GM23338 (cell line): ENCODE measurements at regions not wholly inside any gene's neighbourhood (a gene's known extent, or its start where the extent isn't known, plus 50 kb on each side); places are given as distances from the start of the nearest gene placed in this dataset.

Experiments
- ATAC-seq: fragments of 200-7000 bp; cut with Tn5 transposase; 3 replicates; pipeline ENCODE4 v1.9.1; 2020
- DNase-seq: peaks from one replicate; pipeline ENCODE4 v3.0.0-alpha.2; 2015; ENCODE audit warnings: low spot score
- H2AFZ ChIP-seq: fragments of 200-600 bp; sonication (generic); 2 replicates; pipeline ENCODE4 v1.8.0; 2016; ENCODE audit warnings: antibody characterized with exemption, mild to moderate bottlenecking, moderate library complexity
- H3F3A ChIP-seq: fragments of 200-600 bp; sonication (generic); replicated peaks from 2 replicates; pipeline ENCODE4 v1.8.0; 2017; ENCODE audit warnings: antibody characterized with exemption, mixed run types, low read depth
- H3K27ac ChIP-seq: fragments of 200-600 bp; sonication (generic); 2 replicates; pipeline ENCODE4 v1.6.1; 2016; ENCODE audit warnings: low read depth
- H3K27me3 ChIP-seq: fragments of 200-600 bp; sonication (generic); 2 replicates; pipeline ENCODE4 v1.8.0; 2016; ENCODE audit warnings: mild to moderate bottlenecking, mixed run types, moderate library complexity; ENCODE audit not compliant: insufficient read depth
- H3K36me3 ChIP-seq: fragments of 200-600 bp; sonication (generic); 2 replicates; pipeline ENCODE4 v1.8.0; 2016; ENCODE audit warnings: mild to moderate bottlenecking; ENCODE audit not compliant: insufficient read depth
- H3K4me1 ChIP-seq: fragments of 200-600 bp; sonication (generic); 2 replicates; pipeline ENCODE4 v1.8.0; 2016; ENCODE audit warnings: mild to moderate bottlenecking, moderate library complexity; ENCODE audit not compliant: insufficient read depth
- H3K4me2 ChIP-seq: fragments of 200-600 bp; sonication (generic); 2 replicates; pipeline ENCODE4 v1.7.1; 2017; ENCODE audit warnings: mixed run types
- H3K4me3 ChIP-seq: fragments of 200-600 bp; sonication (generic); 2 replicates; pipeline ENCODE4 v1.6.1; 2016; ENCODE audit warnings: mixed run types
- H3K79me2 ChIP-seq: fragments of 200-600 bp; sonication (generic); replicated peaks from 2 replicates; pipeline ENCODE4 v1.8.0; 2017; ENCODE audit warnings: mild to moderate bottlenecking; ENCODE audit not compliant: insufficient read depth
- H3K9me2 ChIP-seq: fragments of 200-600 bp; sonication (generic); 2 replicates; pipeline ENCODE4 v1.8.0; 2017; ENCODE audit not compliant: insufficient read depth
- H4K20me1 ChIP-seq: fragments of 200-600 bp; sonication (generic); replicated peaks from 2 replicates; pipeline ENCODE4 v1.8.0; 2017; ENCODE audit warnings: mild to moderate bottlenecking; ENCODE audit not compliant: insufficient read depth
- H3K27ac Mint-ChIP-seq: 2 replicates; pipeline ENCODE4 v1.8.0; 2020; ENCODE audit warnings: inconsistent platforms, mild to moderate bottlenecking, moderate library complexity, mixed read lengths
- H3K27me3 Mint-ChIP-seq: 3 replicates; pipeline ENCODE4 v1.8.0; 2022; ENCODE audit warnings: low read depth, mild to moderate bottlenecking, moderate library complexity, mixed read lengths, inconsistent platforms; ENCODE audit not compliant: insufficient read depth, poor library complexity
- H3K36me3 Mint-ChIP-seq: 3 replicates; pipeline ENCODE4 v1.8.0; 2021; ENCODE audit warnings: low read depth, mild to moderate bottlenecking, inconsistent platforms, moderate library complexity, mixed read lengths
- H3K4me1 Mint-ChIP-seq: 3 replicates; pipeline ENCODE4 v1.8.0; 2020; ENCODE audit warnings: mild to moderate bottlenecking, inconsistent platforms, mixed read lengths
- H3K4me3 Mint-ChIP-seq: 3 replicates; pipeline ENCODE4 v1.8.0; 2021; ENCODE audit warnings: moderate library complexity, mild to moderate bottlenecking, inconsistent platforms, mixed read lengths
- H3K9me3 Mint-ChIP-seq: 3 replicates; pipeline ENCODE4 v1.8.0; 2020; ENCODE audit warnings: moderate library complexity, mild to moderate bottlenecking, inconsistent platforms, mixed read lengths
- CREB1 ChIP-seq: fragments of 250-450 bp; sonication (Bioruptor Pico); IDR thresholded peaks from 2 replicates; pipeline ENCODE4 v1.5.0; 2020; ENCODE audit warnings: low read depth, mild to moderate bottlenecking, moderate library complexity
- EZH2 ChIP-seq: fragments of 200-600 bp; sonication (generic); IDR thresholded peaks from one replicate; pipeline ENCODE4 v1.8.0; 2017; ENCODE audit warnings: antibody characterized with exemption, mild to moderate bottlenecking, low read depth; ENCODE audit not compliant: unreplicated experiment
- EZH2phosphoT487 ChIP-seq: fragments of 200-600 bp; sonication (generic); IDR thresholded peaks from one replicate; pipeline ENCODE4 v1.8.1; 2018; ENCODE audit warnings: antibody characterized with exemption; ENCODE audit not compliant: unreplicated experiment
- JUNB ChIP-seq: IDR thresholded peaks from one replicate; pipeline ENCODE4 v1.6.1; 2016; ENCODE audit warnings: antibody characterized with exemption; ENCODE audit not compliant: unreplicated experiment
- NANOG ChIP-seq: IDR thresholded peaks from 2 replicates; pipeline ENCODE4 v1.6.1; 2016; ENCODE audit warnings: antibody characterized with exemption, borderline replicate concordance
- POLR2AphosphoS5 ChIP-seq: IDR thresholded peaks from 2 replicates; pipeline ENCODE4 v1.6.1; 2016; ENCODE audit warnings: antibody characterized with exemption, low read depth
- STAT1 ChIP-seq: IDR thresholded peaks from one replicate; pipeline ENCODE4 v1.6.1; 2016; ENCODE audit warnings: antibody characterized with exemption; ENCODE audit not compliant: unreplicated experiment
- ZNF114 ChIP-seq: fragments of 250-450 bp; sonication (Bioruptor Pico); IDR thresholded peaks from 2 replicates; pipeline ENCODE4 v1.5.0; 2020; ENCODE audit warnings: mild to moderate bottlenecking, moderate library complexity
- ZNF331 ChIP-seq: fragments of 250-450 bp; sonication (Bioruptor Pico); IDR thresholded peaks from 2 replicates; pipeline ENCODE4 v1.5.0; 2020; ENCODE audit warnings: low read depth, mild to moderate bottlenecking, moderate library complexity
- TF ChIP-seq, protein P1 (sequence below): IDR thresholded peaks from one replicate; pipeline ENCODE4 v1.6.1; 2018; ENCODE audit warnings: antibody characterized with exemption; ENCODE audit not compliant: unreplicated experiment
- TF ChIP-seq, protein P2 (sequence below): IDR thresholded peaks from 2 replicates; pipeline ENCODE4 v1.6.1; 2016; ENCODE audit warnings: antibody characterized with exemption
- TF ChIP-seq, protein P3 (sequence below), 2 experiments: fragments of 200-600 bp in 1 of 2; sonication (generic) in 1 of 2; conservative IDR thresholded peaks; 2 replicates each; pipeline versions ENCODE4 v1.5.1 to v1.6.1; 2016 to 2017; ENCODE audit warnings: antibody characterized with exemption in 2 of 2, low read depth in 2 of 2, mild to moderate bottlenecking in 2 of 2, moderate library complexity in 1 of 2
- TF ChIP-seq, protein P4 (sequence below): fragments of 250-450 bp; sonication (Bioruptor Pico); IDR thresholded peaks from 2 replicates; pipeline ENCODE4 v1.5.0; 2020; ENCODE audit warnings: mild to moderate bottlenecking, moderate library complexity

DNA sequence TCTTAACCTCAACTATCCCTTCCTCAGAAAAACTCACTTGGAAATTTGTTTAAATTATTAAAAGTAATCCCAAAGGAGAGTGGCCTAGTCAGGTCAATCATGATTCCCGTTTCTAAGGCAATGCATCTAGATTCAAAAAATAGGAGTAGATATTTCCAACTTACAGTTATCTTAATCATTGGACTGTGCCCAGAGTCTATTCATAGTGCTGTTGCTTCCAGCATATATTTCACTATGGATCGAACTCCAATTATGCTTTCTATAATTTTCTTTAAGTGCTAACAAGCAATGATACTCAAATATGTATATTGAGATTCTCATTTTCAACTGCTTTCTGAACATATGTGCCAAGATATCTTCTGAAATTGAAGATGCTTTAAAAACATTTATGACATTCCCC lies 229.2 kb upstream of the NWD2 start:
- no peaks in the 10 kb centered on the region for H3K9me3 Mint-ChIP-seq
- no peak overlapping the region for H3K27ac ChIP-seq
- H3F3A ChIP-seq = no peaks in the 10 kb centered on the region

More for the DNA sequence above, 229.2 kb upstream of the NWD2 start:
- Histone ChIP-seq H4K20me1 (no peaks in the 10 kb centered on the region), H3K36me3 (no peaks in the 10 kb centered on the region), H3K4me1 (no peaks in the 10 kb centered on the region), H3K27me3 (no peaks in the 10 kb centered on the region), H3K4me3 (no peak overlapping the region), H2AFZ (no peak overlapping the region), H3K79me2 (no peaks in the 10 kb centered on the region), H3K4me2 (no peak overlapping the region), H3K9me2 (no peaks in the 10 kb centered on the region)
- no peak for DNase-seq
- no peak overlapping the region for H3K4me3 Mint-ChIP-seq
- no peak overlapping the region for H3K27ac Mint-ChIP-seq
- H3K4me1 Mint-ChIP-seq = no peaks in the 10 kb centered on the region; the same call in 2 of the 3 replicates
- no peaks in the 10 kb centered on the region; the same call in 2 of the 3 replicates for H3K36me3 Mint-ChIP-seq
- H3K27me3 Mint-ChIP-seq = peaks cover 3% of the 10 kb centered on the region
- TF ChIP-seq EZH2 (no peak), STAT1 (no peak), ZNF114 (no peak), NANOG (no peak), JUNB (no peak), POLR2AphosphoS5 (no peak), EZH2phosphoT487 (no peak), ZNF331 (CRISPR knock-in tag) (no peak), CREB1 (CRISPR knock-in tag) (no peak)
- TF ChIP-seq, protein P1, sequence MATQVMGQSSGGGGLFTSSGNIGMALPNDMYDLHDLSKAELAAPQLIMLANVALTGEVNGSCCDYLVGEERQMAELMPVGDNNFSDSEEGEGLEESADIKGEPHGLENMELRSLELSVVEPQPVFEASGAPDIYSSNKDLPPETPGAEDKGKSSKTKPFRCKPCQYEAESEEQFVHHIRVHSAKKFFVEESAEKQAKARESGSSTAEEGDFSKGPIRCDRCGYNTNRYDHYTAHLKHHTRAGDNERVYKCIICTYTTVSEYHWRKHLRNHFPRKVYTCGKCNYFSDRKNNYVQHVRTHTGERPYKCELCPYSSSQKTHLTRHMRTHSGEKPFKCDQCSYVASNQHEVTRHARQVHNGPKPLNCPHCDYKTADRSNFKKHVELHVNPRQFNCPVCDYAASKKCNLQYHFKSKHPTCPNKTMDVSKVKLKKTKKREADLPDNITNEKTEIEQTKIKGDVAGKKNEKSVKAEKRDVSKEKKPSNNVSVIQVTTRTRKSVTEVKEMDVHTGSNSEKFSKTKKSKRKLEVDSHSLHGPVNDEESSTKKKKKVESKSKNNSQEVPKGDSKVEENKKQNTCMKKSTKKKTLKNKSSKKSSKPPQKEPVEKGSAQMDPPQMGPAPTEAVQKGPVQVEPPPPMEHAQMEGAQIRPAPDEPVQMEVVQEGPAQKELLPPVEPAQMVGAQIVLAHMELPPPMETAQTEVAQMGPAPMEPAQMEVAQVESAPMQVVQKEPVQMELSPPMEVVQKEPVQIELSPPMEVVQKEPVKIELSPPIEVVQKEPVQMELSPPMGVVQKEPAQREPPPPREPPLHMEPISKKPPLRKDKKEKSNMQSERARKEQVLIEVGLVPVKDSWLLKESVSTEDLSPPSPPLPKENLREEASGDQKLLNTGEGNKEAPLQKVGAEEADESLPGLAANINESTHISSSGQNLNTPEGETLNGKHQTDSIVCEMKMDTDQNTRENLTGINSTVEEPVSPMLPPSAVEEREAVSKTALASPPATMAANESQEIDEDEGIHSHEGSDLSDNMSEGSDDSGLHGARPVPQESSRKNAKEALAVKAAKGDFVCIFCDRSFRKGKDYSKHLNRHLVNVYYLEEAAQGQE = no peak
- TF ChIP-seq, protein P2, sequence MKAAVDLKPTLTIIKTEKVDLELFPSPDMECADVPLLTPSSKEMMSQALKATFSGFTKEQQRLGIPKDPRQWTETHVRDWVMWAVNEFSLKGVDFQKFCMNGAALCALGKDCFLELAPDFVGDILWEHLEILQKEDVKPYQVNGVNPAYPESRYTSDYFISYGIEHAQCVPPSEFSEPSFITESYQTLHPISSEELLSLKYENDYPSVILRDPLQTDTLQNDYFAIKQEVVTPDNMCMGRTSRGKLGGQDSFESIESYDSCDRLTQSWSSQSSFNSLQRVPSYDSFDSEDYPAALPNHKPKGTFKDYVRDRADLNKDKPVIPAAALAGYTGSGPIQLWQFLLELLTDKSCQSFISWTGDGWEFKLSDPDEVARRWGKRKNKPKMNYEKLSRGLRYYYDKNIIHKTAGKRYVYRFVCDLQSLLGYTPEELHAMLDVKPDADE = no peak
- TF ChIP-seq, protein P3, sequence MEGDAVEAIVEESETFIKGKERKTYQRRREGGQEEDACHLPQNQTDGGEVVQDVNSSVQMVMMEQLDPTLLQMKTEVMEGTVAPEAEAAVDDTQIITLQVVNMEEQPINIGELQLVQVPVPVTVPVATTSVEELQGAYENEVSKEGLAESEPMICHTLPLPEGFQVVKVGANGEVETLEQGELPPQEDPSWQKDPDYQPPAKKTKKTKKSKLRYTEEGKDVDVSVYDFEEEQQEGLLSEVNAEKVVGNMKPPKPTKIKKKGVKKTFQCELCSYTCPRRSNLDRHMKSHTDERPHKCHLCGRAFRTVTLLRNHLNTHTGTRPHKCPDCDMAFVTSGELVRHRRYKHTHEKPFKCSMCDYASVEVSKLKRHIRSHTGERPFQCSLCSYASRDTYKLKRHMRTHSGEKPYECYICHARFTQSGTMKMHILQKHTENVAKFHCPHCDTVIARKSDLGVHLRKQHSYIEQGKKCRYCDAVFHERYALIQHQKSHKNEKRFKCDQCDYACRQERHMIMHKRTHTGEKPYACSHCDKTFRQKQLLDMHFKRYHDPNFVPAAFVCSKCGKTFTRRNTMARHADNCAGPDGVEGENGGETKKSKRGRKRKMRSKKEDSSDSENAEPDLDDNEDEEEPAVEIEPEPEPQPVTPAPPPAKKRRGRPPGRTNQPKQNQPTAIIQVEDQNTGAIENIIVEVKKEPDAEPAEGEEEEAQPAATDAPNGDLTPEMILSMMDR (conservative IDR thresholded peaks at IDR 0.05; ENCODE audit: low read depth in 2 of 2) = no peak
- TF ChIP-seq, protein P4, sequence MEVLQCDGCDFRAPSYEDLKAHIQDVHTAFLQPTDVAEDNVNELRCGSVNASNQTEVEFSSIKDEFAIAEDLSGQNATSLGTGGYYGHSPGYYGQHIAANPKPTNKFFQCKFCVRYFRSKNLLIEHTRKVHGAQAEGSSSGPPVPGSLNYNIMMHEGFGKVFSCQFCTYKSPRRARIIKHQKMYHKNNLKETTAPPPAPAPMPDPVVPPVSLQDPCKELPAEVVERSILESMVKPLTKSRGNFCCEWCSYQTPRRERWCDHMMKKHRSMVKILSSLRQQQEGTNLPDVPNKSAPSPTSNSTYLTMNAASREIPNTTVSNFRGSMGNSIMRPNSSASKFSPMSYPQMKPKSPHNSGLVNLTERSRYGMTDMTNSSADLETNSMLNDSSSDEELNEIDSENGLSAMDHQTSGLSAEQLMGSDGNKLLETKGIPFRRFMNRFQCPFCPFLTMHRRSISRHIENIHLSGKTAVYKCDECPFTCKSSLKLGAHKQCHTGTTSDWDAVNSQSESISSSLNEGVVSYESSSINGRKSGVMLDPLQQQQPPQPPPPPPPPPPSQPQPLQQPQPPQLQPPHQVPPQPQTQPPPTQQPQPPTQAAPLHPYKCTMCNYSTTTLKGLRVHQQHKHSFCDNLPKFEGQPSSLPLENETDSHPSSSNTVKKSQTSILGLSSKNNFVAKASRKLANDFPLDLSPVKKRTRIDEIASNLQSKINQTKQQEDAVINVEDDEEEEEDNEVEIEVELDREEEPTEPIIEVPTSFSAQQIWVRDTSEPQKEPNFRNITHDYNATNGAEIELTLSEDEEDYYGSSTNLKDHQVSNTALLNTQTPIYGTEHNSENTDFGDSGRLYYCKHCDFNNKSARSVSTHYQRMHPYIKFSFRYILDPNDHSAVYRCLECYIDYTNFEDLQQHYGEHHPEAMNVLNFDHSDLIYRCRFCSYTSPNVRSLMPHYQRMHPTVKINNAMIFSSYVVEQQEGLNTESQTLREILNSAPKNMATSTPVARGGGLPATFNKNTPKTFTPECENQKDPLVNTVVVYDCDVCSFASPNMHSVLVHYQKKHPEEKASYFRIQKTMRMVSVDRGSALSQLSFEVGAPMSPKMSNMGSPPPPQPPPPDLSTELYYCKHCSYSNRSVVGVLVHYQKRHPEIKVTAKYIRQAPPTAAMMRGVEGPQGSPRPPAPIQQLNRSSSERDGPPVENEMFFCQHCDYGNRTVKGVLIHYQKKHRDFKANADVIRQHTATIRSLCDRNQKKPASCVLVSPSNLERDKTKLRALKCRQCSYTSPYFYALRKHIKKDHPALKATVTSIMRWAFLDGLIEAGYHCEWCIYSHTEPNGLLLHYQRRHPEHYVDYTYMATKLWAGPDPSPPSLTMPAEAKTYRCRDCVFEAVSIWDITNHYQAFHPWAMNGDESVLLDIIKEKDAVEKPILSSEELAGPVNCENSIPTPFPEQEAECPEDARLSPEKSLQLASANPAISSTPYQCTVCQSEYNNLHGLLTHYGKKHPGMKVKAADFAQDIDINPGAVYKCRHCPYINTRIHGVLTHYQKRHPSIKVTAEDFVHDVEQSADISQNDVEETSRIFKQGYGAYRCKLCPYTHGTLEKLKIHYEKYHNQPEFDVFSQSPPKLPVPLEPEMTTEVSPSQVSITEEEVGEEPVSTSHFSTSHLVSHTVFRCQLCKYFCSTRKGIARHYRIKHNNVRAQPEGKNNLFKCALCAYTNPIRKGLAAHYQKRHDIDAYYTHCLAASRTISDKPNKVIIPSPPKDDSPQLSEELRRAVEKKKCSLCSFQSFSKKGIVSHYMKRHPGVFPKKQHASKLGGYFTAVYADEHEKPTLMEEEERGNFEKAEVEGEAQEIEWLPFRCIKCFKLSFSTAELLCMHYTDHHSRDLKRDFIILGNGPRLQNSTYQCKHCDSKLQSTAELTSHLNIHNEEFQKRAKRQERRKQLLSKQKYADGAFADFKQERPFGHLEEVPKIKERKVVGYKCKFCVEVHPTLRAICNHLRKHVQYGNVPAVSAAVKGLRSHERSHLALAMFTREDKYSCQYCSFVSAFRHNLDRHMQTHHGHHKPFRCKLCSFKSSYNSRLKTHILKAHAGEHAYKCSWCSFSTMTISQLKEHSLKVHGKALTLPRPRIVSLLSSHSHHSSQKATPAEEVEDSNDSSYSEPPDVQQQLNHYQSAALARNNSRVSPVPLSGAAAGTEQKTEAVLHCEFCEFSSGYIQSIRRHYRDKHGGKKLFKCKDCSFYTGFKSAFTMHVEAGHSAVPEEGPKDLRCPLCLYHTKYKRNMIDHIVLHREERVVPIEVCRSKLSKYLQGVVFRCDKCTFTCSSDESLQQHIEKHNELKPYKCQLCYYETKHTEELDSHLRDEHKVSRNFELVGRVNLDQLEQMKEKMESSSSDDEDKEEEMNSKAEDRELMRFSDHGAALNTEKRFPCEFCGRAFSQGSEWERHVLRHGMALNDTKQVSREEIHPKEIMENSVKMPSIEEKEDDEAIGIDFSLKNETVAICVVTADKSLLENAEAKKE (CRISPR knock-in tag) = no peak
- no peak for ATAC-seq
